ENCODE measurements at regions not wholly inside any gene's neighbourhood (a gene's known extent, or its start where the extent isn't known, plus 50 kb on each side); places are given as distances from the start of the nearest gene placed in this dataset.

GRCh38 chr11:120054753-120055045, 83.2 kb downstream of the TRIM29 start:
- Histone ChIP-seq H3K9me3 (replicated peaks; ENCODE audit: control insufficient read depth, insufficient read depth, low read depth, low read length) (no peaks in the 10 kb centered on the region), H3K9ac (ENCODE audit: insufficient read depth in 1 of 2, low read depth in 2 of 2, low read length in 2 of 2) (no peak overlapping the region), H2AFZ (ENCODE audit: low read depth, low read length) (no peak overlapping the region), H3K4me1 (replicated peaks in 1 of 2; ENCODE audit: control insufficient read depth in 2 of 2, insufficient read depth in 2 of 2, low read length in 2 of 2) (no peaks in the 10 kb centered on the region), H3K9me1 (ENCODE audit: control insufficient read depth, insufficient read depth, low read length) (no peaks in the 10 kb centered on the region), H4K20me1 (replicated peaks; ENCODE audit: control insufficient read depth, insufficient read depth, low read length) (no peaks in the 10 kb centered on the region; the same call in 1 of the 2 replicates), H3K27ac (ENCODE audit: extremely low read depth, low read depth, low read length) (no peak overlapping the region), H3K36me3 (ENCODE audit: control insufficient read depth, insufficient read depth, low read length) (no peaks in the 10 kb centered on the region), H3K4me3 (no peak overlapping the region), H3K4me2 (ENCODE audit: insufficient read depth, low read length) (no peak overlapping the region), H3K27me3 (ENCODE audit: control insufficient read depth in 2 of 2, insufficient read depth in 2 of 2, low read length in 2 of 2) (peaks cover 22 to 40% of the 10 kb centered on the region in 2 experiments; a peak in 3 of 5 replicates), H3K79me2 (ENCODE audit: control insufficient read depth, insufficient read depth, low read length) (no peaks in the 10 kb centered on the region)
- DNase-seq (ENCODE audit: extremely low read depth in 1 of 4, low spot score in 3 of 4) = no peak
- no peak for ATAC-seq
- CTCF ChIA-PET (ENCODE audit: low intra/inter-chr PET ratio) = no interaction called here
- in situ Hi-C loops (cut with MboI) (no loop called here), intact Hi-C loops (cut with micrococcal nuclease) (no loop called here)
- POLR2A ChIA-PET = interaction anchor here (0.6 to 0.8 kb wide), 2 partner anchors 34 to 202 kb away, joined by 3 read pairs; no protein-coding TSS in a partner anchor
- no peak for FAIRE-seq
- BruUV-seq (replicated peaks) = no TSS peak
- TF ChIP-seq NFYB (IDR thresholded peaks at IDR 0.05; ENCODE audit: extremely low read depth, insufficient read length) (no peak), ZNF644 (tag; IDR thresholded peaks at IDR 0.05; ENCODE audit: low read depth) (no peak), CCNT2 (IDR thresholded peaks at IDR 0.05; ENCODE audit: borderline replicate concordance, extremely low read depth, insufficient read length, low read depth, low read length) (no peak), UBTF (IDR thresholded peaks at IDR 0.05; ENCODE audit: borderline replicate concordance in 1 of 2, low read depth in 2 of 2, low read length in 2 of 2) (no peak), MAFF (IDR thresholded peaks at IDR 0.05; ENCODE audit: low read length) (no peak), HOXB6 (CRISPR knock-in tag; IDR thresholded peaks at IDR 0.05; ENCODE audit: borderline replicate concordance) (no peak), NFE2L1 (tag; IDR thresholded peaks at IDR 0.05; ENCODE audit: borderline replicate concordance, low read depth) (no peak), ZNF449 (CRISPR knock-in tag; IDR thresholded peaks at IDR 0.05) (no peak), CREB5 (CRISPR knock-in tag; IDR thresholded peaks at IDR 0.05) (no peak), HNRNPL (IDR thresholded peaks at IDR 0.05; ENCODE audit: low read depth, low read length) (no peak)
- 0% methylated on average over 4 of the region's 4 CpGs for WGBS (ENCODE audit: insufficient coverage, low coverage, missing lambda C conversion rate)

Measured in K562 (cell line).